Ectodermal cell (in vitro differentiated cells): ENCODE measurements at regions not wholly inside any gene's neighbourhood (a gene's known extent, or its start where the extent isn't known, plus 50 kb on each side); places are given as distances from the start of the nearest gene placed in this dataset.

Experiments used
- H3K27ac ChIP-seq: 2 replicates; pipeline ENCODE4 v1.7.0; 2013; ENCODE audit warnings: mild to moderate bottlenecking, low read depth, low read length; ENCODE audit not compliant: insufficient read depth, poor library complexity, severe bottlenecking
- H3K27me3 ChIP-seq: 2 replicates; pipeline ENCODE4 v1.7.0; 2013; ENCODE audit warnings: mild to moderate bottlenecking, low read length; ENCODE audit not compliant: insufficient read depth, control insufficient read depth, poor library complexity, severe bottlenecking
- H3K36me3 ChIP-seq: one replicate; pipeline ENCODE4 v1.7.0; 2013; ENCODE audit warnings: low read length; ENCODE audit not compliant: control insufficient read depth, insufficient read depth
- H3K4me1 ChIP-seq: one replicate; pipeline ENCODE4 v1.7.0; 2013; ENCODE audit warnings: low read length; ENCODE audit not compliant: control insufficient read depth, insufficient read depth
- H3K4me3 ChIP-seq: 2 replicates; pipeline ENCODE4 v1.7.0; 2013; ENCODE audit warnings: low read depth, low read length, control low read depth; ENCODE audit not compliant: insufficient read depth
- H3K9me3 ChIP-seq: 2 replicates; pipeline ENCODE4 v1.7.0; 2013; ENCODE audit warnings: mild to moderate bottlenecking, low read length, moderate library complexity; ENCODE audit not compliant: control insufficient read depth
- WGBS, 2 experiments: methylation state at CpG; one replicate each; pipeline ENCODE4 v1.1.7; 2013; ENCODE audit warnings: missing lambda C conversion rate in 2 of 2; 5-methylcytosine and 5-hydroxymethylcytosine counted together

DNA sequence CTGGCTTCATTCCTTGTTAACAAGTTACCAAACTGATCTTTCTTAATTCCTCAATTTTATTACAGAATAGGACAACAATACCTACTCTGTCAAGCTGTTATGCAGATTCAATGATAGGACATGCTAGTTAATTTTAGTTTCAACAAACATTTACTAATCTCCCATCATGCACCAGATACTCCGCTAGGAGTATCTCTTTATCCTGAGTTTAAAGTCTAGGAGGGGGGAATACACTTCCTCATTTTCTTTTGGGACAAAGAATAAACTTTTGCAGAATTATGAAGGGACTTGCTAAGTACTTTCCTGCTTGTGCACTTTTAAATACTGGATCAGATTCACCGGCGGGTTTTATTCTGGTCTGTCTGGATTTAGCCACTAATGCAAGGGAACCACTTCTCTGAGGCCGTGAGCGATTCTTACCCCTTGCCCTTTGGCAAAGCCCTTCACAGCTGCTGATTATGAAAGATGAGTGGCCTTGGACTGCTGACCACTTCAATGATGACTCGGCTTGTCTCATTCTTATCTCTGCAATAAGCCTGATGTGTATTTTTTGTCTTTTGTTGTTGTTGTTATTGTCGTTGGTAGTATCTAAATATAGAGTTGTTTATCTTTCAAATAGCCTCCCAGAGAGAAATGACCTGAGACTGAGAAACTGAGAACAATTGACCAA is 73.9 kb downstream of the RMI1 start:
- Histone ChIP-seq H3K4me1 (no peaks in the 10 kb centered on the region), H3K4me3 (no peak overlapping the region), H3K36me3 (no peaks in the 10 kb centered on the region), H3K9me3 (no peaks in the 10 kb centered on the region), H3K27me3 (no peaks in the 10 kb centered on the region), H3K27ac (no peak overlapping the region)
- WGBS, 2 experiments, result 88 to 93% methylated on average over 6 to 7 of the region's 7 CpGs

DNA sequence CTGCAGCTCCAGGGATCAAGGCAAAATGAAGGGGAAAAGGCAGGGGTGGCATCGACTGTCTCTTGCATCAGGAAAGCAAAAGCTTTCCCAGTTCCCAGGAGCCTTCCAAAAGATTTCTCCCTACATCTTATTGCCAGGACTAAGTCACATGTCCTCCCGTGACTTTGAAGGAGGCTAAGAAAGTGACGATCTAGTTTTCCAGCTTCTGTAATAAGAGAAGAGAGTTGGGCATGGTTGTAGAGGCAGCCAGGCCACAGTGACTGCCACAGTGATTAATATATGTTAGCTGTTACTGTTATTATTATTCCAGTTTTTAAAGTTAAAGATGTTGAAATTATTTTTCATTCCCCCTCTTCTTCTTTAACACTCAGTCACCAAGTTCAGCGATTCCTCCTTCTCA is 77.1 kb downstream of the RMI1 start:
- Histone ChIP-seq H3K27ac (no peak overlapping the region), H3K9me3 (no peaks in the 10 kb centered on the region)

DNA sequence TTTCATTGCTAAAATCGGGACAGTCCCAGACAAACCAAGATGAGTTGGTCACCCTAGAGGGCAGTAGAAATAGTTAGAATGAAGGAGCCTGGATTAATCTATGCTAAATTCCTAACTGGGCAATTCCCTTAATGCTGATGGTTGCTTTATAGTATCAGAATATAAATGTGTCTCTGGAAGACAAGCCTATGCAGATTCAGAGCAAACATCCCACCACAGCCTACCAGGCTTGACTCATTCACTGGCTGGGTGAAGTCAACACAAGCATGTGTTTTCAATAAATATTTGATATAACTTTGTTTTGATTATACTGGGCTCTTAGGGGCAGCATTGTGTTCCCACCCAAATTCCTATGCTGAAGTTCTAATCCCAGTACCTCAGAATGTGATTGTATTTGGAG is 79.3 kb downstream of the RMI1 start:
- 96 to 97% methylated on average over 1 of the region's 1 CpG for WGBS, 2 experiments
- Histone ChIP-seq H3K27ac (no peak overlapping the region), H3K36me3 (no peaks in the 10 kb centered on the region), H3K9me3 (no peaks in the 10 kb centered on the region), H3K4me1 (no peaks in the 10 kb centered on the region), H3K4me3 (no peak overlapping the region), H3K27me3 (no peaks in the 10 kb centered on the region)

More for the DNA sequence above, 77.1 kb downstream of the RMI1 start:
- 93 to 95% methylated on average over 4 of the region's 4 CpGs for WGBS, 2 experiments
- H3K27me3 ChIP-seq, result no peaks in the 10 kb centered on the region
- no peaks in the 10 kb centered on the region for H3K4me1 ChIP-seq
- H3K4me3 ChIP-seq, result no peak overlapping the region
- H3K36me3 ChIP-seq, result no peaks in the 10 kb centered on the region

- Histone ChIP-seq H3K36me3 (no peaks in the 10 kb centered on the region), H3K4me3 (no peak overlapping the region), H3K4me1 (no peaks in the 10 kb centered on the region), H3K9me3 (no peaks in the 10 kb centered on the region), H3K27ac (no peak overlapping the region), H3K27me3 (no peaks in the 10 kb centered on the region)
- WGBS, 2 experiments, result 86 to 89% methylated on average over 5 of the region's 5 CpGs
Observed at GRCh38 chr9:84061613-84062193, 81.1 kb downstream of the RMI1 start.

GRCh38 chr9:84062538-84062937 is 81.9 kb downstream of the RMI1 start:
- no peak overlapping the region for H3K27ac ChIP-seq
- H3K36me3 ChIP-seq, result no peaks in the 10 kb centered on the region
- WGBS, 2 experiments, result 88 to 95% methylated on average over 1 of the region's 1 CpG
- no peaks in the 10 kb centered on the region for H3K4me1 ChIP-seq
- no peaks in the 10 kb centered on the region for H3K9me3 ChIP-seq
- no peaks in the 10 kb centered on the region for H3K27me3 ChIP-seq
- H3K4me3 ChIP-seq, result no peak overlapping the region

- Histone ChIP-seq H3K27ac (no peak overlapping the region), H3K36me3 (no peaks in the 10 kb centered on the region), H3K4me3 (no peak overlapping the region), H3K27me3 (no peaks in the 10 kb centered on the region), H3K9me3 (no peaks in the 10 kb centered on the region), H3K4me1 (no peaks in the 10 kb centered on the region)
- WGBS, 2 experiments, result 100% methylated on average over 2 of the region's 2 CpGs
Observed at GRCh38 chr9:84067821-84068220, 87.2 kb downstream of the RMI1 start.

DNA sequence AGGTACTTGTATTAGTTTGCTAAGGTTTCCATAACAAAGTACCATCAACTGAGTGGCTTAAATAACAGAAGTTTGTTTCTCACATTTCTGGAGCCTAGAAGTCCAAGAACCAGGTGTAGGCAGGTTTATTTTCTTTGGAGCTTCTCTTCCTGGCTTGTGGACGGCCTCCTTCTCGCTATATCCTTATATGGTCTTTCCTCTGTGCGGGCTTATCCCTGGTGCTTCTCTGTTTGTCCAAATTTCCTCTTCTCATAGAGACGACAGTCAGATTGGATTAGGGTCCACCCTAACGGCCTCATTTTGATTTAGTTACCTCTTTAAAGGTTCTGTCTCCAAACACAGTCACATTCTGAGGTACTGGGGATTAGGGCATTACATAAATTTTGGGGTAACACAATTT is 88.3 kb downstream of the RMI1 start:
- H3K36me3 ChIP-seq, result no peaks in the 10 kb centered on the region

GRCh38 chr9:84070590-84070989 is 90.0 kb downstream of the RMI1 start:
- no peaks in the 10 kb centered on the region for H3K4me1 ChIP-seq
- H3K9me3 ChIP-seq, result no peaks in the 10 kb centered on the region
- no peaks in the 10 kb centered on the region for H3K27me3 ChIP-seq
- no peaks in the 10 kb centered on the region for H3K36me3 ChIP-seq
- WGBS, 2 experiments, result 85 to 91% methylated on average over 8 of the region's 8 CpGs
- no peak overlapping the region for H3K4me3 ChIP-seq
- no peak overlapping the region for H3K27ac ChIP-seq

More for the DNA sequence above, 88.3 kb downstream of the RMI1 start:
- 84 to 89% methylated on average over 5 of the region's 5 CpGs for WGBS, 2 experiments
- Histone ChIP-seq H3K4me1 (no peaks in the 10 kb centered on the region), H3K27ac (no peak overlapping the region), H3K27me3 (no peaks in the 10 kb centered on the region), H3K4me3 (no peak overlapping the region), H3K9me3 (no peaks in the 10 kb centered on the region)

- Histone ChIP-seq H3K36me3 (no peaks in the 10 kb centered on the region), H3K4me1 (no peaks in the 10 kb centered on the region), H3K27ac (no peak overlapping the region), H3K27me3 (no peaks in the 10 kb centered on the region), H3K9me3 (no peaks in the 10 kb centered on the region), H3K4me3 (no peak overlapping the region)
- WGBS, 2 experiments, result 93 to 98% methylated on average over 3 of the region's 3 CpGs
Observed at GRCh38 chr9:84072621-84073180, 92.1 kb downstream of the RMI1 start.

- Histone ChIP-seq H3K4me3 (no peak overlapping the region), H3K4me1 (no peaks in the 10 kb centered on the region), H3K27me3 (no peaks in the 10 kb centered on the region), H3K36me3 (no peaks in the 10 kb centered on the region), H3K9me3 (no peaks in the 10 kb centered on the region), H3K27ac (no peak overlapping the region)
Observed at GRCh38 chr9:84075004-84075403, 94.4 kb downstream of the RMI1 start.
